ENCODE measurements at regions not wholly inside any gene's neighbourhood (a gene's known extent, or its start where the extent isn't known, plus 50 kb on each side); places are given as distances from the start of the nearest gene placed in this dataset.

DNA sequence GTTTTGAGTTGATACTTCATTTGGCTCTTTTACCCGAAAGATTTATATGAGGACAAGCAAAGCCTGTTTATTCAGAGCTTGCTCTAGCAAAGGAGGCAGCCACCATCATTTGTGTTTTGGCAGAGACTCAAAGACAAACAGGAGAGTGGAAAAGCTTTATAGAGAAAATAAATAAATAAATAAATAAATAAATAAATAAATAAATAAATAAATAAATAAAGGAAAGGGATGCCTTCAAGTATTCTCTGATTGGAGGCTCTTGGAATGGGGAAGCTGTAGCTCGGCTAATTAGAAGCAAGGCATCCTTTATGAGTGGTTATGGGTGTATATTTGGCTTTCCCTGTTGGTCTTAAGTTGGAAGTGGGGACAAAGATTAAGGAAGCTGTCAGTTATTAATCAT lies 229.8 kb downstream of the RASSF9 start:
- no peak overlapping the region for H3K4me2 ChIP-seq

DNA sequence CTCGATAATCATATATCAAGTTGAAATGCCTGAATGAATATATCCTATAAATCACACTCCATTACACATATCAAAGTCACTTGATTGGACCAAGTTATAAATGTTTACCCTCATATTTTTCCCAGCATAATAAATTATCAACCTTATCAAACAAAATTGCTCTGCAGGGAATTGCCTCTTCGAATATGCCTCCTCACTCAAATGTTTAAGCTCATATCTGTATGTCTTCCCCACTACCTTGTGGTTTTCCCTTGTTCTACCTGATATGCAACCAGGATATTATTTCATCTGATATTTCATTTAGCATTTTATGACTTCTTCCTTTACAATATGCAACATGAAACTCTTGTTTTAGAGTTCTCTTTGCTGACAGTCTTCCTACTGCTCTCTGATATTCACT lies 226.4 kb downstream of the RASSF9 start:
- no peaks in the 10 kb centered on the region for H4K20me1 ChIP-seq (ENCODE audit: insufficient read depth, poor library complexity, severe bottlenecking)
- H3K4me1 ChIP-seq (ENCODE audit: insufficient read depth): no peaks in the 10 kb centered on the region
- TF ChIP-seq, protein P1, sequence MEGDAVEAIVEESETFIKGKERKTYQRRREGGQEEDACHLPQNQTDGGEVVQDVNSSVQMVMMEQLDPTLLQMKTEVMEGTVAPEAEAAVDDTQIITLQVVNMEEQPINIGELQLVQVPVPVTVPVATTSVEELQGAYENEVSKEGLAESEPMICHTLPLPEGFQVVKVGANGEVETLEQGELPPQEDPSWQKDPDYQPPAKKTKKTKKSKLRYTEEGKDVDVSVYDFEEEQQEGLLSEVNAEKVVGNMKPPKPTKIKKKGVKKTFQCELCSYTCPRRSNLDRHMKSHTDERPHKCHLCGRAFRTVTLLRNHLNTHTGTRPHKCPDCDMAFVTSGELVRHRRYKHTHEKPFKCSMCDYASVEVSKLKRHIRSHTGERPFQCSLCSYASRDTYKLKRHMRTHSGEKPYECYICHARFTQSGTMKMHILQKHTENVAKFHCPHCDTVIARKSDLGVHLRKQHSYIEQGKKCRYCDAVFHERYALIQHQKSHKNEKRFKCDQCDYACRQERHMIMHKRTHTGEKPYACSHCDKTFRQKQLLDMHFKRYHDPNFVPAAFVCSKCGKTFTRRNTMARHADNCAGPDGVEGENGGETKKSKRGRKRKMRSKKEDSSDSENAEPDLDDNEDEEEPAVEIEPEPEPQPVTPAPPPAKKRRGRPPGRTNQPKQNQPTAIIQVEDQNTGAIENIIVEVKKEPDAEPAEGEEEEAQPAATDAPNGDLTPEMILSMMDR (IDR thresholded peaks at IDR 0.05; ENCODE audit: poor library complexity): no peak
- TF ChIP-seq EZH2 (IDR thresholded peaks at IDR 0.05; ENCODE audit: borderline replicate concordance) (no peak), EZH2phosphoT487 (IDR thresholded peaks at IDR 0.05; ENCODE audit: low read depth, severe bottlenecking, unreplicated experiment) (no peak)
- H3K9me3 ChIP-seq (ENCODE audit: low read depth): no peaks in the 10 kb centered on the region
- no peaks in the 10 kb centered on the region for H3K79me2 ChIP-seq
- no peak overlapping the region for H2AFZ ChIP-seq
- H3K4me3 ChIP-seq: no peak overlapping the region
- H3K27ac ChIP-seq: no peak overlapping the region
- WGBS (ENCODE audit: low lambda C conversion rate, missing lambda C conversion rate): 92% methylated on average over 2 of the region's 2 CpGs
- no peaks in the 10 kb centered on the region for H3K9me2 ChIP-seq (replicated peaks; ENCODE audit: insufficient read depth)
- no peak overlapping the region for H3K4me2 ChIP-seq
- no peaks in the 10 kb centered on the region for H3K27me3 ChIP-seq
- DNase-seq (ENCODE audit: low spot score): no peak
- no peaks in the 10 kb centered on the region for H3K36me3 ChIP-seq (replicated peaks; ENCODE audit: insufficient read depth, low read depth)

More for the DNA sequence above, 229.8 kb downstream of the RASSF9 start:
- DNase-seq (ENCODE audit: low spot score): no peak
- no peaks in the 10 kb centered on the region for H3K27me3 ChIP-seq
- H3K27ac ChIP-seq: no peak overlapping the region
- H4K20me1 ChIP-seq (ENCODE audit: insufficient read depth, poor library complexity, severe bottlenecking): no peaks in the 10 kb centered on the region
- H3K9me2 ChIP-seq (replicated peaks; ENCODE audit: insufficient read depth): no peaks in the 10 kb centered on the region
- no peaks in the 10 kb centered on the region for H3K4me1 ChIP-seq (ENCODE audit: insufficient read depth)
- TF ChIP-seq EZH2phosphoT487 (IDR thresholded peaks at IDR 0.05; ENCODE audit: low read depth, severe bottlenecking, unreplicated experiment) (no peak), EZH2 (IDR thresholded peaks at IDR 0.05; ENCODE audit: borderline replicate concordance) (no peak)
- TF ChIP-seq, protein P1 (IDR thresholded peaks at IDR 0.05; ENCODE audit: poor library complexity): no peak
- H3K79me2 ChIP-seq: no peaks in the 10 kb centered on the region
- WGBS (ENCODE audit: low lambda C conversion rate, missing lambda C conversion rate): 46% methylated on average over 2 of the region's 2 CpGs
- no peaks in the 10 kb centered on the region for H3K9me3 ChIP-seq (ENCODE audit: low read depth)
- H2AFZ ChIP-seq: no peak overlapping the region
- no peaks in the 10 kb centered on the region for H3K36me3 ChIP-seq (replicated peaks; ENCODE audit: insufficient read depth, low read depth)
- no peak overlapping the region for H3K4me3 ChIP-seq

DNA sequence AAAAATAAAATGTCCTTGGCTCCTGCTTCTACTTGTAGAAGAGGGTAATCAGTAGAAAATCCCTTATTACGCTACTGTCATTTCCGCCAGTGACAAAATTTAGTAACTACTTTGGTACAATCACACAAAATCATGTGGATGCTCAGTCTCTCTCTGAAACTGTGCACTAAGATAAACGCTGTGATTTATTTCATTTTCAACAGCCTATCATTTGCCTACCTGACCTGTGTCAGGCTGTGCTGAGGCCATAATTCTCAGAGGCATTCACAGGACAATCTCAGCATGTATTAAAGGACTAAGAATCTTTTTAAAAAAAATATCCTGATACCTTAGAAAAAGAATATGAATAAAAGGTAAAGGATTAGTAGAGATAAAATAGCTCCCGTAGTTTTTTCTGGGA lies 226.0 kb downstream of the RASSF9 start:
- Histone ChIP-seq H4K20me1 (ENCODE audit: insufficient read depth, poor library complexity, severe bottlenecking) (no peaks in the 10 kb centered on the region), H3K4me3 (no peak overlapping the region), H3K9me3 (ENCODE audit: low read depth) (no peaks in the 10 kb centered on the region), H3K4me1 (ENCODE audit: insufficient read depth) (no peaks in the 10 kb centered on the region), H3K36me3 (replicated peaks; ENCODE audit: insufficient read depth, low read depth) (no peaks in the 10 kb centered on the region), H3K9me2 (replicated peaks; ENCODE audit: insufficient read depth) (no peaks in the 10 kb centered on the region), H3K79me2 (no peaks in the 10 kb centered on the region), H2AFZ (no peak overlapping the region), H3K27me3 (no peaks in the 10 kb centered on the region), H3K27ac (no peak overlapping the region), H3K4me2 (no peak overlapping the region)
- 95% methylated on average over 4 of the region's 4 CpGs for WGBS (ENCODE audit: low lambda C conversion rate, missing lambda C conversion rate)
- no peak for DNase-seq (ENCODE audit: low spot score)
- TF ChIP-seq, protein P1 (IDR thresholded peaks at IDR 0.05; ENCODE audit: poor library complexity): no peak
- TF ChIP-seq EZH2phosphoT487 (IDR thresholded peaks at IDR 0.05; ENCODE audit: low read depth, severe bottlenecking, unreplicated experiment) (no peak), EZH2 (IDR thresholded peaks at IDR 0.05; ENCODE audit: borderline replicate concordance) (no peak)

DNA sequence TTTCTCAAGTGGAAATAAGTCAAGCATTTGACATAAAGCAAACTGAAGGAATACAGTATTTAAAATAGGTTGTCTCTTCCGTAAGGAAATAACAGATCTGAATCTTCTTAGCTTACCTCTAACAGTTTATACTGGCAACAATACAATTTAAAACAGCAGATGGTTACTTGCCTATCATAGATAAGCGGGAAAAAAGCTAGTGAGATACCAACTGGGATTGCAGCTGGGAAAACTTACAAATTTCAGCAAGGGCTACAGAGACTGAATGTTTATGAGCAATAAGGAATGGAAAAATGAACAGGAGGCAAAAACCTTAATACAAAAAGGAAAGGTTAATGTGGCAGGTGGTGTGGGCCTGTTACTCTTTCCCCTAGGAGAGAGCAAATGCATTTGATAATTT lies 220.0 kb downstream of the RASSF9 start:
- WGBS (ENCODE audit: low lambda C conversion rate, missing lambda C conversion rate): 92% methylated on average over 2 of the region's 2 CpGs
- TF ChIP-seq EZH2 (IDR thresholded peaks at IDR 0.05; ENCODE audit: borderline replicate concordance) (no peak), EZH2phosphoT487 (IDR thresholded peaks at IDR 0.05; ENCODE audit: low read depth, severe bottlenecking, unreplicated experiment) (no peak)
- TF ChIP-seq, protein P1 (IDR thresholded peaks at IDR 0.05; ENCODE audit: poor library complexity): no peak
- H3K79me2 ChIP-seq: no peaks in the 10 kb centered on the region

More for the DNA sequence above, 220.0 kb downstream of the RASSF9 start:
- H2AFZ ChIP-seq: no peak overlapping the region
- no peak overlapping the region for H3K27ac ChIP-seq
- H3K4me1 ChIP-seq (ENCODE audit: insufficient read depth): no peaks in the 10 kb centered on the region
- H3K4me3 ChIP-seq: no peak overlapping the region
- no peaks in the 10 kb centered on the region for H3K36me3 ChIP-seq (replicated peaks; ENCODE audit: insufficient read depth, low read depth)
- DNase-seq (ENCODE audit: low spot score): no peak
- no peaks in the 10 kb centered on the region for H3K9me3 ChIP-seq (ENCODE audit: low read depth)
- no peaks in the 10 kb centered on the region for H3K9me2 ChIP-seq (replicated peaks; ENCODE audit: insufficient read depth)
- no peak overlapping the region for H3K4me2 ChIP-seq
- H4K20me1 ChIP-seq (ENCODE audit: insufficient read depth, poor library complexity, severe bottlenecking): no peaks in the 10 kb centered on the region
- no peaks in the 10 kb centered on the region for H3K27me3 ChIP-seq
